ENCODE measurements at regions not wholly inside any gene's neighbourhood (a gene's known extent, or its start where the extent isn't known, plus 50 kb on each side); places are given as distances from the start of the nearest gene placed in this dataset.

GRCh38 chr3:72529081-72529480 lies 319.2 kb downstream of the SHQ1 start:
- TF ChIP-seq CTCF (IDR thresholded peaks at IDR 0.05; ENCODE audit: low read depth, low read length, missing control alignments) = no peak
- no peak for DNase-seq (ENCODE audit: low read depth)
- in situ Hi-C loops (cut with HindIII; ENCODE audit: low sequenced_read_pairs) = no loop called here
- no peak overlapping the region for H3K4me3 ChIP-seq (ENCODE audit: low read depth, low read length)

- in situ Hi-C loops (cut with HindIII; ENCODE audit: low sequenced_read_pairs) = no loop called here
- DNase-seq (ENCODE audit: low read depth) = no peak
- H3K4me3 ChIP-seq (ENCODE audit: low read depth, low read length) = no peak overlapping the region
- no peak for TF ChIP-seq CTCF (IDR thresholded peaks at IDR 0.05; ENCODE audit: low read depth, low read length, missing control alignments)
These were observed 324.7 kb downstream of the SHQ1 start for GRCh38 chr3:72523429-72524151.

GRCh38 chr3:72520690-72521308 lies 327.4 kb downstream of the SHQ1 start:
- DNase-seq (ENCODE audit: low read depth) = peak; percentile 42
- TF ChIP-seq CTCF (IDR thresholded peaks at IDR 0.05; ENCODE audit: low read depth, low read length, missing control alignments) = no peak
- in situ Hi-C loops (cut with HindIII; ENCODE audit: low sequenced_read_pairs) = no loop called here

GRCh38 chr3:72519946-72520604 lies 328.2 kb downstream of the SHQ1 start:
- in situ Hi-C loops (cut with HindIII; ENCODE audit: low sequenced_read_pairs) = no loop called here
- no peak overlapping the region for H3K4me3 ChIP-seq (ENCODE audit: low read depth, low read length)
- DNase-seq (ENCODE audit: low read depth) = no peak
- no peak for TF ChIP-seq CTCF (IDR thresholded peaks at IDR 0.05; ENCODE audit: low read depth, low read length, missing control alignments)

More at GRCh38 chr3:72520690-72521308, 327.4 kb downstream of the SHQ1 start:
- H3K4me3 ChIP-seq (ENCODE audit: low read depth, low read length) = no peak overlapping the region

GRCh38 chr3:72517921-72518424 lies 330.3 kb downstream of the SHQ1 start:
- TF ChIP-seq CTCF (IDR thresholded peaks at IDR 0.05; ENCODE audit: low read depth, low read length, missing control alignments) = no peak
- no peak for DNase-seq (ENCODE audit: low read depth)
- in situ Hi-C loops (cut with HindIII; ENCODE audit: low sequenced_read_pairs) = no loop called here
- no peak overlapping the region for H3K4me3 ChIP-seq (ENCODE audit: low read depth, low read length)

GRCh38 chr3:72517336-72517735 lies 330.9 kb downstream of the SHQ1 start:
- TF ChIP-seq CTCF (IDR thresholded peaks at IDR 0.05; ENCODE audit: low read depth, low read length, missing control alignments) = no peak
- no peak for DNase-seq (ENCODE audit: low read depth)
- in situ Hi-C loops (cut with HindIII; ENCODE audit: low sequenced_read_pairs) = no loop called here
- no peak overlapping the region for H3K4me3 ChIP-seq (ENCODE audit: low read depth, low read length)
